OCI-LY7 (cell line): ENCODE measurements at regions not wholly inside any gene's neighbourhood (a gene's known extent, or its start where the extent isn't known, plus 50 kb on each side); places are given as distances from the start of the nearest gene placed in this dataset.

Experiments
- EZH2phosphoT487 ChIP-seq: fragments of 200-600 bp; sonication (generic); IDR thresholded peaks from 2 replicates; pipeline ENCODE4 v1.6.1; 2018; ENCODE audit warnings: low read depth, borderline replicate concordance, mild to moderate bottlenecking, mixed run types, antibody characterized with exemption, low read length, moderate library complexity, mixed read lengths
- TF ChIP-seq, protein P1 (sequence below): fragments of 200-600 bp; sonication (generic); conservative IDR thresholded peaks from 2 replicates; pipeline ENCODE4 v1.5.1; 2014; ENCODE audit warnings: mild to moderate bottlenecking, antibody characterized with exemption, low read length, moderate library complexity, mixed read lengths

DNA sequence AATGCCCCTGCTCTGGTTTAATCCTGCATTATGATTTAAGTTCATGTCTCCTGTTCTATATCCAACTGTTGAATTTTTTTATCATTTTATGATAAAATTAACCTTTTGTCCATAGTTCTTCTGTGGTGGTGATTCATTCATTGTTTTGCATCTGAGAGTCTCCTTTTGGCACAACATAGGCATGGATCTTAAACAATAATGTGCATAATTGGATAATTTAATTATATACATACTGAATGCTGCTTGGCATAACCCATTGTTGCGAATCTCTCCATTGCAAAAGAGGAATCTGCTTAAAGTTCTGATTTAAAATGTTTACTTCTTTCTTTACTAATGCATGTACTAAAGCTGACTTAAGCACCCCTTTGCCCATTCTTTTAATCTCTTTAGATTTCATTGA, 2788.4 kb downstream of the PCDH9 start:
- TF ChIP-seq, protein P1, sequence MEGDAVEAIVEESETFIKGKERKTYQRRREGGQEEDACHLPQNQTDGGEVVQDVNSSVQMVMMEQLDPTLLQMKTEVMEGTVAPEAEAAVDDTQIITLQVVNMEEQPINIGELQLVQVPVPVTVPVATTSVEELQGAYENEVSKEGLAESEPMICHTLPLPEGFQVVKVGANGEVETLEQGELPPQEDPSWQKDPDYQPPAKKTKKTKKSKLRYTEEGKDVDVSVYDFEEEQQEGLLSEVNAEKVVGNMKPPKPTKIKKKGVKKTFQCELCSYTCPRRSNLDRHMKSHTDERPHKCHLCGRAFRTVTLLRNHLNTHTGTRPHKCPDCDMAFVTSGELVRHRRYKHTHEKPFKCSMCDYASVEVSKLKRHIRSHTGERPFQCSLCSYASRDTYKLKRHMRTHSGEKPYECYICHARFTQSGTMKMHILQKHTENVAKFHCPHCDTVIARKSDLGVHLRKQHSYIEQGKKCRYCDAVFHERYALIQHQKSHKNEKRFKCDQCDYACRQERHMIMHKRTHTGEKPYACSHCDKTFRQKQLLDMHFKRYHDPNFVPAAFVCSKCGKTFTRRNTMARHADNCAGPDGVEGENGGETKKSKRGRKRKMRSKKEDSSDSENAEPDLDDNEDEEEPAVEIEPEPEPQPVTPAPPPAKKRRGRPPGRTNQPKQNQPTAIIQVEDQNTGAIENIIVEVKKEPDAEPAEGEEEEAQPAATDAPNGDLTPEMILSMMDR, result no peak
- no peak for TF ChIP-seq EZH2phosphoT487
